ENCODE measurements at regions not wholly inside any gene's neighbourhood (a gene's known extent, or its start where the extent isn't known, plus 50 kb on each side); places are given as distances from the start of the nearest gene placed in this dataset.

DNA sequence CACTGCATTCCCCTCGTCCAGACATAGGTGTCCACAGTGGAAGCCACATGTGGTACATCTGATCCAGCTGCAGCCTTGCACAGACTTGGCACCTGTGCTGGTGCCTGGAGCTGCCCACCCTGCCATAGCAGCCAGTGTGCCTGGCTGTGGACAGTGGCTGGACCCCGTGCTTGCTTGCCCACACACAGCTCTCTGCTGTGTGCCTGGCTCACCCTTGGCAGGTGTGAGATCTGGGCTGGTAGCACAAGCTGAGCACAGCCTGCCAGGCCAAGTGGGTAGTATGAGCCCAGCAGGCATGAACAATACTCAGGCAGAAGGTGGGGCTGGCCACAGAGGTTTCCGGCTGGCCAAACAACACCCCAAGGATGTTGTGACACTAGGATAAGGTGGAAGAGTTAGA is 614.4 kb downstream of the BCKDHB start:
- Mint-ChIP-seq H3K4me1 (ENCODE audit: low read depth) (peaks cover 10% of the 10 kb centered on the region), H3K9me3 (no peaks in the 10 kb centered on the region), H3K36me3 (ENCODE audit: low read depth) (no peaks in the 10 kb centered on the region), H3K27ac (no peak overlapping the region), H3K27me3 (ENCODE audit: insufficient read depth) (no peaks in the 10 kb centered on the region), H3K4me3 (no peak overlapping the region)
- DNase-seq, result no peak
- TF ChIP-seq, protein P1, sequence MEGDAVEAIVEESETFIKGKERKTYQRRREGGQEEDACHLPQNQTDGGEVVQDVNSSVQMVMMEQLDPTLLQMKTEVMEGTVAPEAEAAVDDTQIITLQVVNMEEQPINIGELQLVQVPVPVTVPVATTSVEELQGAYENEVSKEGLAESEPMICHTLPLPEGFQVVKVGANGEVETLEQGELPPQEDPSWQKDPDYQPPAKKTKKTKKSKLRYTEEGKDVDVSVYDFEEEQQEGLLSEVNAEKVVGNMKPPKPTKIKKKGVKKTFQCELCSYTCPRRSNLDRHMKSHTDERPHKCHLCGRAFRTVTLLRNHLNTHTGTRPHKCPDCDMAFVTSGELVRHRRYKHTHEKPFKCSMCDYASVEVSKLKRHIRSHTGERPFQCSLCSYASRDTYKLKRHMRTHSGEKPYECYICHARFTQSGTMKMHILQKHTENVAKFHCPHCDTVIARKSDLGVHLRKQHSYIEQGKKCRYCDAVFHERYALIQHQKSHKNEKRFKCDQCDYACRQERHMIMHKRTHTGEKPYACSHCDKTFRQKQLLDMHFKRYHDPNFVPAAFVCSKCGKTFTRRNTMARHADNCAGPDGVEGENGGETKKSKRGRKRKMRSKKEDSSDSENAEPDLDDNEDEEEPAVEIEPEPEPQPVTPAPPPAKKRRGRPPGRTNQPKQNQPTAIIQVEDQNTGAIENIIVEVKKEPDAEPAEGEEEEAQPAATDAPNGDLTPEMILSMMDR (IDR thresholded peaks at IDR 0.05), result no peak

DNA sequence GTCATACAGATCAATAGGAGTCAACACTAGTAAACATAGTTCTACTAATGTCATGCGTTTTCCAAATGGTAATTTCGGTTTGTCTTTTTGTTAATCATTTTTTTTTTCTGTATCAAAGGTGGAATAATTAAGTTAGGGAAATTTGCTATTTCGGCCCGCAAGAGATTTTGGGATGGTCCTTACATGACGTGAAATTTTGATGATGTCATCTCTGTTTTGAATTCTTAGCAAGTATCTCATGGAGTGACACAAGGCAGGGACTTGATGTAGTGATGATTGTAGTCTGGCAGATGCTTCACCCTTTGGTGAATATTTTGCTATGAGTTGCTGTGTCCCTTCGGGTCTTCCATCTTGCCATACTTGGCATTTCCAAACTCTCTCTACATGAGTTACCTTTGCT is 608.0 kb downstream of the BCKDHB start:
- H3K27ac Mint-ChIP-seq, result no peak overlapping the region
- no peaks in the 10 kb centered on the region for H3K27me3 Mint-ChIP-seq (ENCODE audit: insufficient read depth)
- H3K4me1 Mint-ChIP-seq (ENCODE audit: low read depth), result no peaks in the 10 kb centered on the region
- TF ChIP-seq, protein P1 (IDR thresholded peaks at IDR 0.05), result no peak
- DNase-seq, result no peak
- H3K4me3 Mint-ChIP-seq, result no peak overlapping the region
- no peaks in the 10 kb centered on the region for H3K36me3 Mint-ChIP-seq (ENCODE audit: low read depth)
- no peaks in the 10 kb centered on the region for H3K9me3 Mint-ChIP-seq

DNA sequence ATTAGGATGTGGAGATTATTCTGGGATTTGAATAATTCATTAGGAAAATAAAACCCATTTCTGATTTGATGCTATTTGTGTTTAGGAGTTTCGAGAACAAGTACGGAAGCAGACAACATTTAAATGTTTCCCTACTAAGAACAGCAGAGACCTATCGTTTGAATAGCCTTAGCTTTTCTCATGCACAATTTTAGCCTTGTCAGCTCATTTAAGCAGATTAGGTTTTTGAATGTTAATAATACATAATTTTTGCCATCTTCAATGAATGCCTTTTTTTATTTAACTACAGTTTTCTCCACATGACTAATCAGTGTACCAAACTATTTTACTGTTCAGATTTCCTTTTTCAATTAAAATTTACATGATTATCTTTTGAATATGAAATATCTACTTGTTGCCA is 592.0 kb downstream of the BCKDHB start:
- Mint-ChIP-seq H3K27me3 (ENCODE audit: insufficient read depth) (no peaks in the 10 kb centered on the region), H3K9me3 (peaks cover 37% of the 10 kb centered on the region), H3K4me3 (no peak overlapping the region), H3K27ac (no peak overlapping the region), H3K36me3 (ENCODE audit: low read depth) (peaks cover 33% of the 10 kb centered on the region), H3K4me1 (ENCODE audit: low read depth) (no peaks in the 10 kb centered on the region)
- TF ChIP-seq, protein P1 (IDR thresholded peaks at IDR 0.05), result no peak
- DNase-seq, result no peak

DNA sequence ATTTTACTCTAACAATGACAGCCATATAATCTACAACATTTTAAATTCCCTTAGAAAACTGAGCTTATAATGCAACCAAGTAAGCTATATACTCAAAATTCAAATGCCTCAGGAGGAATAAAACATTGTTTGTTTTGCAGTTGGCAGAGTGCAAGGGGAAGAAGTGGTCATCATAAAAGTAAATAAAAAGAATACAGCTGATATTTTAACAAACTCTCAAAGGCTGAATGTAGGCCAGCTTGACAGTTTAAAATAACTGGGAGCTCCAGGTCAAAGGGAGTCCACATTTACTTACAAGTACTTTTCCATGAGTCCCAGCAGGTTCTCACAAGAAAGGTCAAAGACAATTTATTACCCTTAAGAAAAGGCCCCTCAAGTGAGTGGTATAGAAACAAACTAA is 589.8 kb downstream of the BCKDHB start:
- H3K4me1 Mint-ChIP-seq (ENCODE audit: low read depth), result peaks cover 5% of the 10 kb centered on the region
- no peak for DNase-seq
- peaks cover 15% of the 10 kb centered on the region for H3K36me3 Mint-ChIP-seq (ENCODE audit: low read depth)
- TF ChIP-seq, protein P1 (IDR thresholded peaks at IDR 0.05), result no peak
- no peaks in the 10 kb centered on the region for H3K27me3 Mint-ChIP-seq (ENCODE audit: insufficient read depth)
- H3K27ac Mint-ChIP-seq, result no peak overlapping the region
- no peak overlapping the region for H3K4me3 Mint-ChIP-seq
- H3K9me3 Mint-ChIP-seq, result peaks cover 16% of the 10 kb centered on the region

DNA sequence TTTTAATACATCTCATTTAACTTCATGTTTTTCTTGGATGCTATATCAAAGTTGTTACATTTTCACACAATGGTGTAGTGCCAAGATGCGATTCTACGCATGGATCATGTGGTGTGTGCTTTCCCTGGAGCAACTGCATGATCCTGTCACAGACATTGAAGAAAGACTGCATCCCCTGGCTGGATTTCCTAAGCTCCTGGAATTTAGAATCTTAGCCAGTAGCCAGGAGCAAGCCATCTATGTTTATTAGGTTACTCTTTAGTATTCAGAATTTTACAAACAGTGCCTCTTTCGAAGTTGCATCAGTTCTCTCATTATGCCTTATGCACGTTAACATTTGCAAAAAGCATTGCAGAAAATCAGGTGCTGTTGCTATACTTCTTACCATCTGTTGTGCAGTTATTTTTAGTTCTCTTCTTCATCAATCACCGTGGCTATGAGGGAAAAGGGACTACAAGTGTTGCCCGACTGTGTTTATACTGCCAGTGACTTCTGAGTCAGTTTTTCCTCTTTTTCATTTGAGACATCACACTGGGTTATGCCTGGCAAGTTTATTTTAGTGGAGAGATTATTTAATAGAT is 584.2 kb downstream of the BCKDHB start:
- H3K27me3 Mint-ChIP-seq (ENCODE audit: insufficient read depth), result no peaks in the 10 kb centered on the region
- H3K27ac Mint-ChIP-seq, result no peak overlapping the region
- peak; percentile 7 for DNase-seq
- TF ChIP-seq, protein P1 (IDR thresholded peaks at IDR 0.05), result no peak
- H3K36me3 Mint-ChIP-seq (ENCODE audit: low read depth), result peaks cover 11% of the 10 kb centered on the region; the same call in 1 of the 2 replicates
- H3K4me1 Mint-ChIP-seq (ENCODE audit: low read depth), result peaks cover 23% of the 10 kb centered on the region
- H3K4me3 Mint-ChIP-seq, result 0 out of 2 replicates have a peak overlapping the region, but pooled peaks have one; percentile 13
- H3K9me3 Mint-ChIP-seq, result peaks cover 18% of the 10 kb centered on the region
